Duodenal mucosa (tissue), 2 donors: ENCODE measurements at regions not wholly inside any gene's neighbourhood (a gene's known extent, or its start where the extent isn't known, plus 50 kb on each side); places are given as distances from the start of the nearest gene placed in this dataset.

ENCODE experiments used
- H3K27ac ChIP-seq: one replicate; pipeline ENCODE4 v1.7.0; 2013; ENCODE audit warnings: low read depth, low read length
- H3K27me3 ChIP-seq, 2 donors: one replicate each; pipeline ENCODE4 v1.7.0; 2013; ENCODE audit warnings: low read length in 2 of 2, control low read depth in 1 of 2; ENCODE audit not compliant: insufficient read depth in 2 of 2, control insufficient read depth in 1 of 2
- H3K36me3 ChIP-seq, 2 donors: one replicate each; pipeline ENCODE4 v1.7.0; 2013; ENCODE audit warnings: low read length in 2 of 2, control low read depth in 1 of 2; ENCODE audit not compliant: insufficient read depth in 2 of 2, control insufficient read depth in 1 of 2
- H3K4me1 ChIP-seq, 2 donors: one replicate each; pipeline ENCODE4 v1.7.0; 2013; ENCODE audit warnings: low read length in 2 of 2, control low read depth in 1 of 2; ENCODE audit not compliant: insufficient read depth in 2 of 2, control insufficient read depth in 1 of 2
- H3K4me3 ChIP-seq, 2 donors: one replicate each; pipeline ENCODE4 v1.7.0; 2013; ENCODE audit warnings: low read length in 2 of 2, low read depth in 1 of 2
- H3K9ac ChIP-seq, 2 donors: one replicate each; pipeline ENCODE4 v1.7.0; 2013; ENCODE audit warnings: low read length in 2 of 2, low read depth in 1 of 2
- H3K9me3 ChIP-seq, 2 donors: one replicate each; pipeline ENCODE4 v1.7.0; 2013; ENCODE audit warnings: low read length in 2 of 2, control low read depth in 1 of 2; ENCODE audit not compliant: control insufficient read depth in 1 of 2

DNA sequence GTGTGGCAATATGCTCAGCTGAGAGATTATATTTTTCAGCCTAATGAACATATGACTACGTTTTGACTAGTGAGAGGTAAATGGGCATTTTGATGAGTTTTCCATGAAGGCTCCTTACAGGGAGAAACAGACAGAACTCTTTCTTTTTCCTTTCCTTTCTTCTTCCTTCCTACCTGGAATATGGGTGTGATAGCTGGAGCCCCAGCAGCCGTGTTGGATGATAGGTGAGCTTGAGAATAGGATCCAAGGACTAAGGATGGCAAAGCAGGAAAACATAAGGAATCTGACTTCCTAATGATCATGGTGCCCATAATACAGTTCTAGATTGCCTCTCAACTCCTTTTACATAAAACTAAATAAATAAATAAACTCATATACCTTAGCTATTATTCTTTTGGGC is 124.0 kb downstream of the MAIP1 start:
- Histone ChIP-seq H3K9me3 (no peaks in the 10 kb centered on the region), H3K4me1 (no peaks in the 10 kb centered on the region), H3K27ac (no peak overlapping the region), H3K4me3 (no peak overlapping the region), H3K9ac (no peak overlapping the region), H3K27me3 (no peaks in the 10 kb centered on the region), H3K36me3 (no peaks in the 10 kb centered on the region)

- H3K4me1 ChIP-seq, result no peaks in the 10 kb centered on the region
- H3K9ac ChIP-seq, result no peak overlapping the region
- no peaks in the 10 kb centered on the region for H3K27me3 ChIP-seq
- no peak overlapping the region for H3K27ac ChIP-seq
- H3K4me3 ChIP-seq, result no peak overlapping the region
- no peaks in the 10 kb centered on the region for H3K9me3 ChIP-seq
- no peaks in the 10 kb centered on the region for H3K36me3 ChIP-seq
Observed at GRCh38 chr2:200081236-200081635, 125.9 kb downstream of the MAIP1 start.

- H3K9ac ChIP-seq, result no peak overlapping the region
- no peaks in the 10 kb centered on the region for H3K4me1 ChIP-seq
- H3K4me3 ChIP-seq, result no peak overlapping the region
- H3K9me3 ChIP-seq, result no peaks in the 10 kb centered on the region
- H3K27me3 ChIP-seq, result no peaks in the 10 kb centered on the region
- H3K27ac ChIP-seq, result no peak overlapping the region
- H3K36me3 ChIP-seq, result no peaks in the 10 kb centered on the region
Observed at GRCh38 chr2:200081811-200082210, 126.4 kb downstream of the MAIP1 start.

GRCh38 chr2:200084036-200084435 is 128.7 kb downstream of the MAIP1 start:
- Histone ChIP-seq H3K36me3 (no peaks in the 10 kb centered on the region), H3K27ac (no peak overlapping the region), H3K4me1 (no peaks in the 10 kb centered on the region), H3K9ac (no peak overlapping the region), H3K9me3 (no peaks in the 10 kb centered on the region), H3K4me3 (no peak overlapping the region), H3K27me3 (no peaks in the 10 kb centered on the region)

DNA sequence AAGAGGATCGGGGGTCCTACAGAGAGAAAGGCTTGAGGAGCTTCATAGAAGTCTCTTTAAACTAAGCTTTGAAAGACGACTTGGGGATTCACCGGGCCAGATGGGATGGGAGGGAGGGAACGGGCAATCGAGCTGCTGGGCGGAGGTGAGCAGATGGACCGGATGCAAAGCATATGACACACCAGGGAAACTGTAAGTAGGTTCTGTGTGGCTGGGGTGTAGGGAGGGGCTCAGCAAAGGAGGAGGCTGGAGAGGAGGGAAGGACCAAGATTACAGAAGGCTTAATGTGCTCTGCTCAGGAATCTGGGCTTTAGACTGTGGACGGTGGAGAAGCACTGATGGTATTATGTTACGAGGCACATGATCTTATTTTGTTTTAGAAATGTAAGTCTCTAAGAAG is 131.5 kb downstream of the MAIP1 start:
- Histone ChIP-seq H3K4me1 (no peaks in the 10 kb centered on the region), H3K9ac (no peak overlapping the region), H3K36me3 (no peaks in the 10 kb centered on the region), H3K27me3 (no peaks in the 10 kb centered on the region), H3K9me3 (no peaks in the 10 kb centered on the region), H3K27ac (no peak overlapping the region), H3K4me3 (no peak overlapping the region)

- Histone ChIP-seq H3K36me3 (no peaks in the 10 kb centered on the region), H3K27ac (no peak overlapping the region), H3K9me3 (no peaks in the 10 kb centered on the region), H3K4me3 (no peak overlapping the region), H3K27me3 (no peaks in the 10 kb centered on the region), H3K4me1 (no peaks in the 10 kb centered on the region), H3K9ac (no peak overlapping the region)
Observed at GRCh38 chr2:200087451-200087850, 132.1 kb downstream of the MAIP1 start.

DNA sequence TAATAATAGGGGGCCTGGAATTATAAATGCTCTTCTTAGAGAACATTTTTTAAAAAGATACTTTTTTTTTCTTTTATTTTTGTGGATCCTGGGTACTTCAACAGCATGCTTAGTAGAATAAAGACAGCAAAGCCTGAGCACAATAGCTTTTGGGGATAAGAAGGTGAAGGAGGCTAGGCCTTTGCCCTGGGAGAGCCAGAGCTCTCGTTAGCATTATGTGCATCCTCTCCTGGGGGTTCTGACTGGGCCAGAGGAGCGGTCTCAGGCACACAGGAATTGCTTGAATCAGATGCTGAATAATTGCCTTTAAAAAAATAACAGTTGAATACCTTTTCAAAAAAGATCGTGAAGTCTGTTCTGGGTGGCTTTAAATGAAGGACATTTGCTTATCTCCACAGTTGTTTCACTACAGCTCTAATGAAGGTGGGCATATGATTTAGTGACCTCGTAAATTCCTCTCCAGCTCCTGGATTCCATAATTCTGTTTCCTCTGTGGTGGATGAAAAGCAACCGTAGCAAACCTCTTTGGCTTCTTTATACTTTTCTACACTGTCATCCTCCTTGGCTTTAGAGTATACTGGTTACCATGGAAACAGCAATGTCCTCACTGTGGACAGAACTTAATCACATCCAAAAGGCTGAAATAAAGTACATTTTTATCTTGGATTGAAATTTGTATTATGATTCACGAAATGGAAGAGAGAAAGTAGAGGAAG is 133.8 kb downstream of the MAIP1 start:
- Histone ChIP-seq H3K36me3 (no peaks in the 10 kb centered on the region), H3K27ac (no peak overlapping the region), H3K4me3 (no peak overlapping the region), H3K9me3 (no peaks in the 10 kb centered on the region), H3K9ac (no peak overlapping the region), H3K4me1 (no peaks in the 10 kb centered on the region), H3K27me3 (no peaks in the 10 kb centered on the region)

DNA sequence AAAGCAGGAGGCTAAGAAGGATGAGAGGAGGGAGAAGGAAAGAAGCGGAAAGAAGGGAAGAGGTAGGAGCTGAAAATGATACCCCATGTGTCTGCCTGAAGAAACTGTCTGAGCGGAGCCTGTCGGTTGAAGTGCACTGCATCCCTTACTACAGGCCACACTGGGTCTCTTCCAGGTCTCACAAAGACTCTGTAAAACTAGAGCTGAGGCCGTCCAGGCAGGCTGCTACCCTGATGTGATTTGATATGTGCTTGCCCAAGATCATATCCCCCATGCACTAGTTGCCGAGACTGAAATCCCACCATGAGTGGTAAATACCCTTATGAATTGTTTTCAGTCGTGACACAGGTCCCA is 134.4 kb downstream of the MAIP1 start:
- Histone ChIP-seq H3K9ac (no peak overlapping the region), H3K4me3 (no peak overlapping the region), H3K36me3 (no peaks in the 10 kb centered on the region), H3K27ac (no peak overlapping the region), H3K4me1 (no peaks in the 10 kb centered on the region), H3K9me3 (no peaks in the 10 kb centered on the region), H3K27me3 (no peaks in the 10 kb centered on the region)

- Histone ChIP-seq H3K36me3 (no peaks in the 10 kb centered on the region), H3K27ac (no peak overlapping the region), H3K4me1 (no peaks in the 10 kb centered on the region), H3K9me3 (no peaks in the 10 kb centered on the region), H3K4me3 (no peak overlapping the region), H3K9ac (no peak overlapping the region), H3K27me3 (no peaks in the 10 kb centered on the region)
Observed at GRCh38 chr2:200090683-200091082, 135.3 kb downstream of the MAIP1 start.

DNA sequence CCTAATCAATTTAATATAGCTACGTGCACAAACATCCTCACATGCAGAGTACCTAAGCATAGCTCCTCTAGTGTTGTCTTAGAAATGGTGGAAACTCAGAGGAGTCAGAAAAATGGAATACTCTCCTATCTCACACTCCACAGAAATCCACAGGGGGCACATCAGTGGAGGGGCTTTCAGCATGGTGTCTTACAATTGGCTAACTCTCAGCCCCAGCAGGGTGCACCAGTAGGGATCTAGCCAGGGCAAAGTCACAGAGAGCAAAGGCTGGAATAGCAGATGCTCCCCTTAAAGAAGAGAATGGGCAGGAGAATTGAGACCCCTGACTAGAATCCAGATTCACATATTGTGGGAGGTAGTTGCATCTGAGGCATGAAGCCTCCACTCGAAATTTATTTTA is 135.7 kb downstream of the MAIP1 start:
- Histone ChIP-seq H3K27me3 (no peaks in the 10 kb centered on the region), H3K4me1 (no peaks in the 10 kb centered on the region), H3K36me3 (no peaks in the 10 kb centered on the region), H3K27ac (no peak overlapping the region), H3K4me3 (no peak overlapping the region), H3K9ac (no peak overlapping the region), H3K9me3 (no peaks in the 10 kb centered on the region)

DNA sequence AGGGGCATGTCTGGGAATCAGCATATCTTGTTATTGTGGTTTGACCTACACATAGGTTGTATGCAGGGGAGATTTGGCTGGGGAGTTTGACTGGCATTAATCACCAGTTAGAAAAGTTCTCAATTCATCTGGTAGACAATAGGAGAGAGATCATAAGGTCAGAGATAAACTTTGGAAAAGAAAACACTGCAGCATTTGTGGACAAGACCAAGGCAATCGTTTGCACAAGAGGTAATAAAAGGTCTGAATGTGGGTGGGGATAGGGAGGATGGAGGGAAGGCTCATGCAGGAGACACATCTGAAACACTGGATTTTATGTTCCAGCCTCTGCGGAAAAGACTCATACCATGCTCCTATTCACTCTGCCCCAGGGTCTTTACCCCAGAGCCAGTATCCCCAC is 136.9 kb downstream of the MAIP1 start:
- Histone ChIP-seq H3K27me3 (no peaks in the 10 kb centered on the region), H3K27ac (no peak overlapping the region), H3K4me1 (no peaks in the 10 kb centered on the region), H3K4me3 (no peak overlapping the region), H3K9me3 (no peaks in the 10 kb centered on the region), H3K9ac (no peak overlapping the region), H3K36me3 (no peaks in the 10 kb centered on the region)
